ENCODE measurements at regions not wholly inside any gene's neighbourhood (a gene's known extent, or its start where the extent isn't known, plus 50 kb on each side); places are given as distances from the start of the nearest gene placed in this dataset.
A peak's percentile ranks its signal among the peaks of the same experiment; 100 is the strongest.
"Not testable (repeated sequence)": the region's sequence is repeated elsewhere in the genome, so short reads cannot be mapped to it uniquely, and the experiment has no call there.

- Mint-ChIP-seq H3K27me3 (no peaks in the 10 kb centered on the region), H3K36me3 (ENCODE audit: insufficient read depth) (no peaks in the 10 kb centered on the region), H3K27ac (no peak overlapping the region), H3K4me1 (ENCODE audit: low read depth) (no peaks in the 10 kb centered on the region), H3K9me3 (ENCODE audit: low read depth) (peaks cover 9% of the 10 kb centered on the region), H3K4me3 (ENCODE audit: low read depth) (no peak overlapping the region)
- DNase-seq (ENCODE audit: low spot score, unreplicated experiment): no peak
- TF ChIP-seq CTCF (IDR thresholded peaks at IDR 0.05; ENCODE audit: unreplicated experiment): no peak
Observed at GRCh38 chr1:115522386-115522785, 119.4 kb upstream of the VANGL1 start.

GRCh38 chr1:115515270-115515669, 126.5 kb upstream of the VANGL1 start:
- no peak for DNase-seq (ENCODE audit: low spot score, unreplicated experiment)
- no peak for TF ChIP-seq CTCF (IDR thresholded peaks at IDR 0.05; ENCODE audit: unreplicated experiment)
- H3K36me3 Mint-ChIP-seq (ENCODE audit: insufficient read depth): no peaks in the 10 kb centered on the region

GRCh38 chr1:115510226-115510625, 131.5 kb upstream of the VANGL1 start:
- H3K9me3 Mint-ChIP-seq (ENCODE audit: low read depth); H3K27ac Mint-ChIP-seq; H3K36me3 Mint-ChIP-seq (ENCODE audit: insufficient read depth); H3K27me3 Mint-ChIP-seq; H3K4me3 Mint-ChIP-seq (ENCODE audit: low read depth); DNase-seq (ENCODE audit: low spot score, unreplicated experiment): not testable (repeated sequence)
- H3K4me1 Mint-ChIP-seq (ENCODE audit: low read depth): peaks cover 11% of the 10 kb centered on the region

More at GRCh38 chr1:115515270-115515669, 126.5 kb upstream of the VANGL1 start:
- H3K27ac Mint-ChIP-seq: no peak overlapping the region
- H3K27me3 Mint-ChIP-seq: no peaks in the 10 kb centered on the region
- H3K9me3 Mint-ChIP-seq (ENCODE audit: low read depth): peaks cover 3% of the 10 kb centered on the region
- no peak overlapping the region for H3K4me3 Mint-ChIP-seq (ENCODE audit: low read depth)
- no peaks in the 10 kb centered on the region for H3K4me1 Mint-ChIP-seq (ENCODE audit: low read depth)

- Mint-ChIP-seq H3K4me3 (ENCODE audit: low read depth) (no peak overlapping the region), H3K27ac (no peak overlapping the region), H3K36me3 (ENCODE audit: insufficient read depth) (no peaks in the 10 kb centered on the region), H3K9me3 (ENCODE audit: low read depth) (no peaks in the 10 kb centered on the region), H3K27me3 (no peaks in the 10 kb centered on the region), H3K4me1 (ENCODE audit: low read depth) (peaks cover 11% of the 10 kb centered on the region)
- DNase-seq (ENCODE audit: low spot score, unreplicated experiment): no peak
- TF ChIP-seq CTCF (IDR thresholded peaks at IDR 0.05; ENCODE audit: unreplicated experiment): no peak
Observed at GRCh38 chr1:115507901-115508300, 133.9 kb upstream of the VANGL1 start.

GRCh38 chr1:115506924-115507589, 134.7 kb upstream of the VANGL1 start:
- H3K27ac Mint-ChIP-seq: no peak overlapping the region
- no peaks in the 10 kb centered on the region for H3K27me3 Mint-ChIP-seq
- DNase-seq (ENCODE audit: low spot score, unreplicated experiment): no peak
- TF ChIP-seq CTCF (IDR thresholded peaks at IDR 0.05; ENCODE audit: unreplicated experiment): peak; percentile 51
- H3K4me1 Mint-ChIP-seq (ENCODE audit: low read depth): peaks cover 11% of the 10 kb centered on the region
- no peak overlapping the region for H3K4me3 Mint-ChIP-seq (ENCODE audit: low read depth)
- H3K9me3 Mint-ChIP-seq (ENCODE audit: low read depth): peaks cover 6% of the 10 kb centered on the region
- peaks cover 2% of the 10 kb centered on the region for H3K36me3 Mint-ChIP-seq (ENCODE audit: insufficient read depth)

- TF ChIP-seq CTCF (IDR thresholded peaks at IDR 0.05; ENCODE audit: unreplicated experiment): no peak
- DNase-seq (ENCODE audit: low spot score, unreplicated experiment): no peak
- Mint-ChIP-seq H3K4me3 (ENCODE audit: low read depth) (no peak overlapping the region), H3K9me3 (ENCODE audit: low read depth) (peaks cover 6% of the 10 kb centered on the region), H3K4me1 (ENCODE audit: low read depth) (peaks cover 15% of the 10 kb centered on the region), H3K27ac (no peak overlapping the region), H3K27me3 (no peaks in the 10 kb centered on the region), H3K36me3 (ENCODE audit: insufficient read depth) (peaks cover 2% of the 10 kb centered on the region)
Observed at GRCh38 chr1:115506518-115506917, 135.3 kb upstream of the VANGL1 start.

Measured in progenitor cell of endocrine pancreas (in vitro differentiated cells).